ENCODE measurements at regions not wholly inside any gene's neighbourhood (a gene's known extent, or its start where the extent isn't known, plus 50 kb on each side); places are given as distances from the start of the nearest gene placed in this dataset.
A peak's percentile ranks its signal among the peaks of the same experiment; 100 is the strongest.

GRCh38 chr16:85477801-85478363, 135.2 kb upstream of the GSE1 start:
- POLR2A ChIA-PET: no interaction called here
- Histone ChIP-seq H3K4me3 (ENCODE audit: low read depth, low read length) (no peak overlapping the region), H3K27me3 (ENCODE audit: control insufficient read depth, insufficient read depth, low read length) (no peaks in the 10 kb centered on the region), H3K36me3 (ENCODE audit: control insufficient read depth, insufficient read depth, low read length) (no peaks in the 10 kb centered on the region)
- CTCF ChIA-PET: interaction anchor here (0.8 to 1.6 kb wide), 2 partner anchors 8 to 14 kb away, joined by 4 read pairs; no protein-coding TSS in a partner anchor
- DNase-seq (ENCODE audit: low read depth): no peak
- no peak for TF ChIP-seq CTCF (IDR thresholded peaks at IDR 0.05; ENCODE audit: insufficient read depth, low read depth, low read length)

GRCh38 chr16:85479972-85480726, 133.0 kb upstream of the GSE1 start:
- 0 out of 2 replicates have a peak, but pooled peaks have one; percentile 17 for TF ChIP-seq CTCF (IDR thresholded peaks at IDR 0.05; ENCODE audit: insufficient read depth, low read depth, low read length)
- no peaks in the 10 kb centered on the region; the same call in 1 of the 2 replicates for H3K36me3 ChIP-seq (ENCODE audit: control insufficient read depth, insufficient read depth, low read length)
- POLR2A ChIA-PET: no interaction called here
- no peak overlapping the region for H3K4me3 ChIP-seq (ENCODE audit: low read depth, low read length)
- no peaks in the 10 kb centered on the region for H3K27me3 ChIP-seq (ENCODE audit: control insufficient read depth, insufficient read depth, low read length)
- CTCF ChIA-PET: no interaction called here
- no peak for DNase-seq (ENCODE audit: low read depth)

- DNase-seq (ENCODE audit: low read depth): no peak
- H3K4me3 ChIP-seq (ENCODE audit: low read depth, low read length): no peak overlapping the region
- no peaks in the 10 kb centered on the region for H3K27me3 ChIP-seq (ENCODE audit: control insufficient read depth, insufficient read depth, low read length)
- CTCF ChIA-PET: no interaction called here
- H3K36me3 ChIP-seq (ENCODE audit: control insufficient read depth, insufficient read depth, low read length): no peaks in the 10 kb centered on the region; the same call in 1 of the 2 replicates
- POLR2A ChIA-PET: no interaction called here
- no peak for TF ChIP-seq CTCF (IDR thresholded peaks at IDR 0.05; ENCODE audit: insufficient read depth, low read depth, low read length)
Measured at GRCh38 chr16:85480727-85481101, 132.4 kb upstream of the GSE1 start.

- CTCF ChIA-PET: interaction anchor here (1.0 kb wide), 1 partner anchor 139 kb away, joined by 3 read pairs; no protein-coding TSS in a partner anchor
- H3K27me3 ChIP-seq (ENCODE audit: control insufficient read depth, insufficient read depth, low read length): no peaks in the 10 kb centered on the region
- TF ChIP-seq CTCF (IDR thresholded peaks at IDR 0.05; ENCODE audit: insufficient read depth, low read depth, low read length): no peak
- no peak overlapping the region for H3K4me3 ChIP-seq (ENCODE audit: low read depth, low read length)
- POLR2A ChIA-PET: no interaction called here
- DNase-seq (ENCODE audit: low read depth): no peak
- no peaks in the 10 kb centered on the region; the same call in 1 of the 2 replicates for H3K36me3 ChIP-seq (ENCODE audit: control insufficient read depth, insufficient read depth, low read length)
Measured at GRCh38 chr16:85481206-85481605, 131.9 kb upstream of the GSE1 start.

- POLR2A ChIA-PET: no interaction called here
- DNase-seq (ENCODE audit: low read depth): no peak
- Histone ChIP-seq H3K27me3 (ENCODE audit: control insufficient read depth, insufficient read depth, low read length) (no peaks in the 10 kb centered on the region), H3K36me3 (ENCODE audit: control insufficient read depth, insufficient read depth, low read length) (no peaks in the 10 kb centered on the region; the same call in 1 of the 2 replicates), H3K4me3 (ENCODE audit: low read depth, low read length) (no peak overlapping the region)
- TF ChIP-seq CTCF (IDR thresholded peaks at IDR 0.05; ENCODE audit: insufficient read depth, low read depth, low read length): no peak
- CTCF ChIA-PET: interaction anchor here (0.7 to 1.0 kb wide), 2 partner anchors 83 to 138 kb away, joined by 3 read pairs; no protein-coding TSS in a partner anchor
Measured at GRCh38 chr16:85481738-85482137, 131.4 kb upstream of the GSE1 start.

Measured in BJ (cell line).